Left renal cortex interstitium (tissue), 4 donors: ENCODE measurements at regions not wholly inside any gene's neighbourhood (a gene's known extent, or its start where the extent isn't known, plus 50 kb on each side); places are given as distances from the start of the nearest gene placed in this dataset.

Source experiments
- DNase-seq, 4 donors: peaks; one replicate each; pipeline ENCODE4 v3.0.0-alpha.2; 2013; ENCODE audit warnings: low read depth in 4 of 4, low spot score in 2 of 4, missing footprints in 1 of 4

- no peak for DNase-seq
Measured at GRCh38 chr10:36089790-36090440, 447.8 kb upstream of the FZD8 start.

DNA sequence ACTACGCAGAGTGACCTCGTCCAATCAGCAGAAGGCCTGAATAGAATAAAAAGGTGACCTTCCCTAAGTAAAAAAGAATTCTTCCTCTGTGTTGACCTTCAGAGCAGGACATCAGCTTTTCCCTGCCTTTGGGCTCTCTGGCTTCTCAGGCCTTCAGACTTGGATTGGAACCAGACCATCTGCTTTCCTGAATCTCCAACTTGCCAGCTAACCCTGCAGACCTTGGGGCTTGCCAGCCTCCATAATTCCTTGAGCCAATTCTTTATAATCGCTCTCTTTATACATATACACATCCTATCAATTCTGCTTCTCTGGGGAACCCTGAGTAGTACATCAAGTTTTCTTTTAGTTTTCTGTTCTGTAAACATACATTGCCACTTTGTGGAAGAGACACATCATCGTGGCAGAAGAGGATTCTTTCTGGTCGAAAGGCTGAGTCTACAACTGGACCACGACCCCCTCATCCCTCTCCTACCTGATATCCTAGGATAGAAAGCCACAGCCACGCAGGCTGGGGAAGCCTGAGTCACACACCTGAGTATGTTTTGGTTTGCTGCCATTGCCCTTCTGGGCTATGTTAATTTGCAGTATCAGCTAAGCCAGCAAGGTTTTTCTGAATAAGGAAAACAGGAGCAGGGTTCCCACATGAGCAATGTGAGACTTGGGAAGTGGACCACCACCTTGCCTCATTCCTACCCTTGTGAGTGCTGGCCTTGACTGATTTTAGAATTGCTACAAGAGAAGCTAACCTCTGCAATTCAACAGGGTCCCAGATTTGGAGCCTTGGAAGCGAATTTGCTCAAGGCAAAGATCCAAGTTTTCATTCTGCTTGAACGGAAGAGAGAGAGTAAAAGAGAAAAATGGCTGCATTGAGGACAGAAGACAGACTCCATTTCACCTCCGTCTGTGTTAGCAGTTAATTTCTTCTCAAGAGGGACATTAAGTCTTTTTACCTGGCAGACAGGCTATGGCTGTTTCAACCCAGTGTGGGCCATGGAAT is 445.2 kb upstream of the FZD8 start:
- peak in 1 of 4 donors; percentile 7 for DNase-seq

DNA sequence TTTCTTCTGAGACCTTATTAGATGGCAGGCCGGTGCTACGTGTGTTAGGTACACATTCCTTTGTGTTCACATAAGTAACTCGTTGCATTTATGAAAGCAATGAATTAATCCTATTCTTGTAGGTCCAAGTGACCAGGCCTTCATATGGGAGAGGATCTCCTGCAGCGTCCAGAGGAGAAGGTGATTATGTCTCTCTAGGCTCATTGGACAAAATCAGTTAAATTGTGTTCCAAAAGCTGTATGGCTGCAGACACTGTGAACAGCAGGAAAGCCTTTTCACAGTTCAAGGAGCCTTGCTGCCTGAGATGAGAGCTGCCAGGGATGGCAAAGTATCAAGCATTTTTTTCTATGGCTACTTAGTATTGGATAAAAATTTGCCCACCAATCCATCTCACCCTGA is 433.1 kb upstream of the FZD8 start:
- no peak for DNase-seq

DNA sequence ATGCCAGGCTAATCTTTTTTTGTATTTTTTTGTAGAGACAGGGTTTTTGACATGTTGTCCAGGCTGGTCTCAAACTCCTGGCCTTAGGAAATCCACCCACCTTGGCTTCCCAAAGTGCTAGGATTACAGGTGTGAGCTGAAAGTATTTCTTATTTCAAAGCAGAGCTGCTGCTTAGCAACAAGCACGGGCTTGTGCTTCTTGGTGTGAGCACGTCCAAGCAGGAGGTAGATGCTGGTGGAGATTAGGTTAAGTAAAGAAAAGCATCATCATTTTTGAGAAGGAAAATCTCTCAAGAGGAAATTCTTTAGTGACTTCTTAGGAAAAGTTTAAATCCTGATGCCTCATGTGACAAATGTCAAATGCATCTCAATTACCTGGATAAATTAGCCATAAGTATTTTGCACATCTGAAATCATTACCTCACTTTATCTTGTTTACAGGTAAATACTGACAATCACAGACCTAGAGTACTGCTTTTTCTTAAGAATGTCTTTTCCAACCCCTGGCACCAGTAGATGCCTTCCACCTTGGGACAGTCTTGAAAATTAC is 431.8 kb upstream of the FZD8 start:
- DNase-seq = no peak

DNA sequence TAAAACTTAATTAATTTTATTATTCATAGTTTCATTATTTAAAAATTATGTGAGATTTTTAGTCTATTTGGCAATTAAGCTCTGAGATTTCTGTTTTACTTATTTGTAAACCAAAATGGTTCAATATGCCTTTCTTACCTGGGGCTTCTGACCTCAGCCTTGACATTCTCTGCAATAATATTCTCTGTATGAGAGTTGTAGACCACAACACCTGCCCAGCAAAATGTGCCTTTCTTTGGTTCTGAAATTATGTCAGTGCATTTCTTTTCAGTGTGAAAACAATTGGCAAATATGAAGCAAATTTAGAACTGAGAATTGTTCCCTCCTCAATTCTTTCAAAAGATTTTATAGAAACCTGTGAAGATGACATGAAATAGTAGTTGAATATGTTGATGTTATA is 426.4 kb upstream of the FZD8 start:
- DNase-seq = no peak

DNA sequence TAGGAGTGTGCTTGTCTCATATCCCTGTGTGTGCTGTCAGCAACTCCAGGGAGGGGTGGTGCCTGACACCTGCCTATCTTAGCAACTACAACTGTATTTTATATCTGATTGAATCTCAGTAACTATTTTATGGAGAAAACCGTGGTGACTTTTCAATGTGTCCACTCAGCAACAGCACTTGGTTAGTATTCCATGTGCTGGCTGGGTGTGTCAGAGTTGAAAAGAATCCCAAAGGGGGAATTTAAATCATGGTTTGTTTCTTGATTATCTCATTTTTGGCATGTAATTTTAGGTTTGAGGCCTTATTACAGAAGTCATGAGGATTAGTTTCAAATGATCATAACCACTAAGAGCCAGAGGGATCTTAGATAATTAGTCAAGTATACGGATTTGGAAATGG is 425.7 kb upstream of the FZD8 start:
- no peak for DNase-seq

DNA sequence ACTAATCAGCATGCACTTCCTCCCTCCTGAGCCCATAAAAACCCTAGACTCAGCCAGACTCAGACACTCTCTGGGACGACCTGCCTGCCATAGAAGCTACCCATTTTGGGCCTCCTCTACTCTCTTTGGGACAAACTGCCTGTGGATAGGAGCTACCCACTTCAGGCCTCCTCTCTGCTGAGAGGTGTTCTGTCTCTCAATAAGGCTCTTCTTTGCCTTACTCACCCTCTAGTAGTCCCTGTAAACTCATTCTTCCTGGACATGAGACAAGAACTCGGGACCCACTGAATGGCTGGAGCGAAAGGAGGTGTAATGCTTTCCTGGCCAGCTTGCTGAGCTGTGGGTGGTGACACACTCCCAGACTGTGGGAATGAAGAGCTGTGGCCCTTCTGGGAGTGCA is 424.8 kb upstream of the FZD8 start:
- no peak for DNase-seq

- no peak for DNase-seq
Measured at GRCh38 chr10:36066102-36066501, 424.0 kb upstream of the FZD8 start.

DNA sequence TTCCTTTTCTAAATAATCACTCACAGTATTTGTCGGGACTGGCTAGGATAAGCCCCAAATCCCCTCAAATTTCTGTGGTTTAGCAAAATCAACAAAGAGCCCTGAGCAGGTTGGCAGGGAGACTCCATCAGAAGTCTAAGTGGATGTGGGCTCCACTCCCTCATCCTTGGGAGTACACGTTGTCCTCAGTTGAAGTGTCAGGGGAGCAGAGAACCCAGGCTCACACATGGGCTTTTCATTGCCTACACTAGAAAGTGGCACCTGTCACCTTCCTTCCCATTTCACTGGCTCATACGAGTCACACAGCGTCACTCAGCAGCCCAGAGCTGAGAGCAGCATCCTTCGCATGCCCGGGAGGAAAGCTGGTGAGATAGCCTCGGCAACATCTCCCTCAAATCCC is 421.3 kb upstream of the FZD8 start:
- no peak for DNase-seq

- DNase-seq = no peak
Measured at GRCh38 chr10:36057731-36058130, 415.6 kb upstream of the FZD8 start.

- DNase-seq = no peak
Measured at GRCh38 chr10:36057180-36057579, 415.1 kb upstream of the FZD8 start.

DNA sequence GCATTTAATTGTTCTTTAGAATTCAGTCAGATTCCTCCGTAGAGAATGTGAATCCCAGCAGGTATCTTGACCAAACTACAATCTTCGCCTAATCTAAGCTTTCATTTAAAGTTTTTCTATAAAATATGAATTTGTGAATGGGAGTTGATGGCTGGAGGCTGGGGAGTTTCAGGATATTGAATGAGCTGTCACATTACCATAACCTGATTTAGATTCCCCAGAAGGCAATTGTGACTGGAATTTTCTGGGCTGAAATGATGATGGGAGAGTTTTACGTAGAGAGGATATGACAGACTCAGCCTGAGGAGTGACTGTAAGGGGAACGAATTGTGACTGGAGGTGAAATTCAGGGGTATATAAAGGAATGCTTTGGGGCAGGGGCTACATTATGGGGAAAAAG is 411.7 kb upstream of the FZD8 start:
- DNase-seq = no peak

- no peak for DNase-seq
Measured at GRCh38 chr10:36053271-36053670, 411.2 kb upstream of the FZD8 start.

DNA sequence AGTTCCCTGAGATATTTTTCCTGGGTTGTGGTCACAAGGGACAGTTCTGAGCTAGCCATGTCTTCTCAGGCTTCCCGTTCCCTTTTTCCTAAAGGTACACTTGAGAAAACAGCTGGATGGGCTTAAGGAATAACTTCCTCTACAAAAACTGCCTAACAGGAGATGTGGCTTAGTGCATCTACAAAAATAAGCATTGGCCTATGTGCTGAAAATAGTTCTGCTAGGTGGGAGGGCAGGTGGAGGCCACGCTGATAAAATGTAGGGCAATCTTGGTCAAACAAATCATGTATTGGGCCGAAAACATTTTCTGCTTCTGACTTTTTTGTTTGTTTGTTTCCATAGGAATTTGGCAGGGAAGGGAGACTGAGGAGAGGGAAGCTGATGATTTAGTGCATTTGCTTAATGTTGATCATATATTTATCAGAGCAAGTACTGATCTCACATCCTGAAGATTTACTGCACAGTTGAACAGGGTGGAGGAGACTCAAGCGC is 409.4 kb upstream of the FZD8 start:
- no peak for DNase-seq

DNA sequence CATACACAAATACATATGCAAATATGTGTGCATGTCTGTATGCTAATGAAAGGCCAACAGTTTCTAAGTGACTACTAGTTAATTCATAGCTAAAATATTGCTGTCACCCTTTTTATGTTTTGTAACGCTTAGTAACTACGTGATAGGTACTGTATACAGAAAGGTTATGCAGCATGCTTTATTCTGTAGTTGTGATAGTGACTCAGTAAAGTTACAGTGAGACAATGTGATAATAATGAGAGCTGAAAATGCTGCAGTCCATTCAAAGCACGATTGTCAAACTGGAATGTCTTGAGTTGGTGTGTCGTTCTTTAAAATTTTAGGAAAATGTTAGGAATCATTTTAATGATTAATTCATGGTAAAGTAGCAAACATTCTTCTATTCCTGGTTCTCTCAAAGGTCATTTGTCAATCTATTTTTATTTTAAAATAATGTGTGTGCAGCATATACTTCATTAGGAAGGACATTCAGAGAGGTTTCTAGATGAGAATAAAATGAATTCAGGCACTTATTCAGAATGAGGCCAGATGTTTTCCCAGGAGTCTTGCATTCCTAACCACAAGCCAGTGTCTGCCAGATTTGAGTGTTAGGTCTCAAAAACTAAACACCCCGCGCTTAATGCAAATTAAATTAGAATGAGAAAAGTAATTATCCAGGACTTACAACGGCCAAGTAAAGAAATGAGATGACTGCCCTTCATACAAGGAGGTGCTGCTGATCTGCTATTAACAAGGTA is 408.8 kb upstream of the FZD8 start:
- no peak for DNase-seq

DNA sequence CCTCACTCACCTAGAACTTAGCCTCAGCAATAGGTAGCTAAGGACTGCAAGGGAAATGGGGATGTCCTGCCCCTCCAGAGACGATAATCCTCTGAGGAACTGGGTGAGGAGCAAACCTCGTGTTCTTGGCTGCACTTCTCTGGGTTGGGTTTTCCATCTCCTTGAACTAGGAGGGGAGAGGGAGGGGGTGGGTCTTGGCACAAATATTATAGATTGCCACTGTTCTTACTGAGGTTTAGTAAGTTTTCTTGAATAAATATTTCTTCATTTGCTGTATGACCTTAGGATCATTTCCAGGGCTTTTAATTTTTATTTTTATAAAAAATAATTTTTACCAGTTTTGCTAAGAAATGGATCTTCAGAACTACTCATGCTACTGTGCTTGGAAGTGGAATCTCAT is 406.7 kb upstream of the FZD8 start:
- DNase-seq = no peak

DNA sequence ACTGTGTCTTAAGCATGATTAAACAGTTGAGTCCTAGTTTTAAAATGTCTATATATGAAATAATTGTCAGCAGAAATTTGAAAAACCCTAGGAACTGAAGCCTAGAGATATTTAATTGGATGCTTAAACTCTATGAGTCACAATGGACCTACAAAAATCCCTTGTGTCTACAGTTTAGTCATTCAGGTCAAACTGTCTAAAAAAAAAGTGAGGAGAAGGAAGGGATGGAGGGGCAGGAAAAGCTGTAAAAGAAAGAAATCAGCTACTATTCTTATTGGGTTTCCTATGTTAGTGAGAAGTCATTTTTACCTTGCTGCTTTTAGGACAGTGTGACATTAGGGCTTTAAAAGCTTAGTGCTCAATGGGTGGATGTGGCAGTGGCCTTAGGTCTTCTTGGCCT is 406.1 kb upstream of the FZD8 start:
- no peak for DNase-seq

DNA sequence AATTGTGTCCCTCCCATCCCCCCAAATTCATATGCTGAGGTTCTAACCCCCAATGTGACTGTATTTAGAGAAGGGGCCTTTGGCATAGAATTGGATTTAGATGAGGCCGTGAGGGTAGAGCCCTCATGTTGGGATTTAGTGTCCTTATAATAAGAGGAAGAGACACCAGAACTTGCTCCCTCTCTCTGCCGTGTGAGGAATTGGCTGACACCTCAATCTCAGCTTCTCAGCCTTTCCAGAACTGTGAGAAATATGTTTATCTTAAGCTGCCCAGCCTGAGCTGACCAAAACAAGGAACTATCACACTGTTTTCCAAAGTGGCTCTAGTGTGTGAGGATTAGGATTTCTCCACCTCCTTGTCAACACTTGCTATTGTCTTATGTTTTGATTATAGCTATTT is 400.0 kb upstream of the FZD8 start:
- no peak for DNase-seq

- no peak for DNase-seq
Measured at GRCh38 chr10:36038316-36038955, 396.3 kb upstream of the FZD8 start.

- DNase-seq = no peak
Measured at GRCh38 chr10:36036137-36036536, 394.0 kb upstream of the FZD8 start.
